Gastroesophageal sphincter (tissue), 4 donors: ENCODE measurements at regions not wholly inside any gene's neighbourhood (a gene's known extent, or its start where the extent isn't known, plus 50 kb on each side); places are given as distances from the start of the nearest gene placed in this dataset.

Experiments used
- ATAC-seq: fragments of 150-250 bp; one replicate; pipeline ENCODE4 v1.9.1; 2016; ENCODE audit warnings: mild to moderate bottlenecking, moderate library complexity
- H3K27ac ChIP-seq, 4 donors: fragments of 200-600 bp; sonication (generic) in 3 of 4; 1 replicate in 3 of 4; 2 replicates in 1 of 4; pipeline ENCODE4 v1.5.1; 2016 to 2019
- H3K27me3 ChIP-seq: fragments of 200-600 bp; sonication (generic); one replicate; pipeline ENCODE4 v1.5.1; 2019
- H3K36me3 ChIP-seq, 2 donors: fragments of 200-600 bp; sonication (generic); one replicate each; pipeline ENCODE4 v1.5.1; 2019; ENCODE audit warnings: control low read depth in 1 of 2
- H3K4me1 ChIP-seq, 3 donors: fragments of 200-600 bp; sonication (generic); 1 replicate in 2 of 3; 2 replicates in 1 of 3; pipeline ENCODE4 v1.5.1; 2016 to 2019; ENCODE audit warnings: control low read depth in 2 of 3
- H3K4me3 ChIP-seq, 2 donors: fragments of 200-600 bp; sonication (generic); one replicate each; pipeline ENCODE4 v1.5.1; 2019; ENCODE audit warnings: mild to moderate bottlenecking in 1 of 2, moderate library complexity in 1 of 2
- H3K9me3 ChIP-seq, 3 donors: fragments of 200-600 bp; sonication (generic); one replicate each; pipeline ENCODE4 v1.5.1; 2017 to 2019; ENCODE audit warnings: control low read depth in 2 of 3
- EP300 ChIP-seq: sonication (generic); formaldehyde crosslinking; IDR thresholded peaks from one replicate; pipeline ENCODE4 v1.6.1; 2017; ENCODE audit warnings: antibody characterized with exemption, mild to moderate bottlenecking
- POLR2A ChIP-seq, 2 donors: fragments of 450-650 bp; IDR thresholded peaks; one replicate each; pipeline ENCODE4 v1.6.1; 2017; ENCODE audit warnings: antibody characterized with exemption in 2 of 2, mild to moderate bottlenecking in 2 of 2, moderate library complexity in 1 of 2
- POLR2AphosphoS5 ChIP-seq: sonication (generic); formaldehyde crosslinking; IDR thresholded peaks from one replicate; pipeline ENCODE4 v1.6.1; 2017; ENCODE audit warnings: antibody characterized with exemption
- WGBS, 2 donors: methylation state at CpG; one replicate each; pipeline ENCODE4 v1.1.5; 2018; ENCODE audit warnings: low coverage in 1 of 2; 5-methylcytosine and 5-hydroxymethylcytosine counted together
- TF ChIP-seq, protein P1 (sequence below), 4 experiments: fragments of 200-600 bp in 2 of 4; fragments of 450-650 bp in 2 of 4; sonication (generic) in 1 of 4; IDR thresholded peaks; one replicate each; pipeline ENCODE4 v1.5.1; 2017 to 2019; ENCODE audit warnings: antibody characterized with exemption in 4 of 4, mild to moderate bottlenecking in 2 of 4, moderate library complexity in 2 of 4

DNA sequence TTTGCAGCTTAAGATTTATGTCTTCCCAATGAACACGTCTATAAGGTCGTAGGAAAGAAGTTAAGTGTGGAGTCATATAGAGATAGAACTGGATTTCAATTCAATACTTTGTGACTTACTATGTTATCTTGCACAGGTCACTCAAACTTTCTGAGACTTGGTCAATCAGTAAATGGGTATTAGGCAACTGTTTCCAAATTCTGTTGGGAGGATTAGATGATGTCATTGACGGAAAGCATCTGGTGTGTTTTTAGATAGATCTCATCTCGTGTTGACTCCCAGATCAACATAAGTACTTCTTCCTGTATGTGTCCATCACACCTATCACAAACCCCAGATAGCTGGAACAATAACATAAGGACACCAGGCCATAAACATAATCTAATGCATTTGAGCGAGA, 771.1 kb upstream of the FANCL start:
- H3K4me3 ChIP-seq = no peak overlapping the region
- TF ChIP-seq POLR2A (IDR thresholded peaks at IDR 0.05) = no peak
- no peak for TF ChIP-seq POLR2AphosphoS5
- TF ChIP-seq, protein P1, sequence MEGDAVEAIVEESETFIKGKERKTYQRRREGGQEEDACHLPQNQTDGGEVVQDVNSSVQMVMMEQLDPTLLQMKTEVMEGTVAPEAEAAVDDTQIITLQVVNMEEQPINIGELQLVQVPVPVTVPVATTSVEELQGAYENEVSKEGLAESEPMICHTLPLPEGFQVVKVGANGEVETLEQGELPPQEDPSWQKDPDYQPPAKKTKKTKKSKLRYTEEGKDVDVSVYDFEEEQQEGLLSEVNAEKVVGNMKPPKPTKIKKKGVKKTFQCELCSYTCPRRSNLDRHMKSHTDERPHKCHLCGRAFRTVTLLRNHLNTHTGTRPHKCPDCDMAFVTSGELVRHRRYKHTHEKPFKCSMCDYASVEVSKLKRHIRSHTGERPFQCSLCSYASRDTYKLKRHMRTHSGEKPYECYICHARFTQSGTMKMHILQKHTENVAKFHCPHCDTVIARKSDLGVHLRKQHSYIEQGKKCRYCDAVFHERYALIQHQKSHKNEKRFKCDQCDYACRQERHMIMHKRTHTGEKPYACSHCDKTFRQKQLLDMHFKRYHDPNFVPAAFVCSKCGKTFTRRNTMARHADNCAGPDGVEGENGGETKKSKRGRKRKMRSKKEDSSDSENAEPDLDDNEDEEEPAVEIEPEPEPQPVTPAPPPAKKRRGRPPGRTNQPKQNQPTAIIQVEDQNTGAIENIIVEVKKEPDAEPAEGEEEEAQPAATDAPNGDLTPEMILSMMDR (IDR thresholded peaks at IDR 0.05) = no peak
- no peak for TF ChIP-seq EP300
- no peaks in the 10 kb centered on the region for H3K27me3 ChIP-seq
- 53 to 73% methylated on average over 4 of the region's 5 CpGs for WGBS, 2 donors
- no peak overlapping the region for H3K27ac ChIP-seq
- H3K9me3 ChIP-seq = peaks cover 0 to 10% (median 0%) of the 10 kb centered on the region in 3 donors
- H3K4me1 ChIP-seq = no peaks in the 10 kb centered on the region
- H3K36me3 ChIP-seq = no peaks in the 10 kb centered on the region
- ATAC-seq = no peak

DNA sequence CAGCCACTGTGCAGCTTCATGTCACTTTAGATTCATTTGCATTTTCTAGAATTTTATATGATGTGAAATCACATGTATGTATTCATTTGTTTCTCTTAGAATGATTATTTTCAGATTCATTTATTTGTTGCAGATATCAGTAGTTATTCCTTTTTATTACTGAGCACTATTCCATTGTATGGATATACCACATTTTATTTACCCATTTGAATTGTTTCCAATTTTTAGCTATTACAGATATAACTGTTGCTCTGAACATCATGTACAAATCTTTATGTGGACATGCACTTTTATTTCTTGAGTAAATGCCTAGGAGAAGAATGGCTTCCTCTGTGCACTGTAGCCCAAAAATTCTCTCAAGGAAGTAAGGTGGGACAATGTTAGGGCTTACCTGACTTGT, 767.8 kb upstream of the FANCL start:
- TF ChIP-seq POLR2AphosphoS5 = no peak
- TF ChIP-seq, protein P1 (IDR thresholded peaks at IDR 0.05) = no peak
- TF ChIP-seq POLR2A (IDR thresholded peaks at IDR 0.05) = no peak
- no peak for TF ChIP-seq EP300
- Histone ChIP-seq H3K27ac (no peak overlapping the region), H3K9me3 (peaks cover 0 to 10% (median 0%) of the 10 kb centered on the region in 3 donors), H3K4me1 (no peaks in the 10 kb centered on the region), H3K27me3 (no peaks in the 10 kb centered on the region), H3K36me3 (no peaks in the 10 kb centered on the region), H3K4me3 (no peak overlapping the region)
- no peak for ATAC-seq

DNA sequence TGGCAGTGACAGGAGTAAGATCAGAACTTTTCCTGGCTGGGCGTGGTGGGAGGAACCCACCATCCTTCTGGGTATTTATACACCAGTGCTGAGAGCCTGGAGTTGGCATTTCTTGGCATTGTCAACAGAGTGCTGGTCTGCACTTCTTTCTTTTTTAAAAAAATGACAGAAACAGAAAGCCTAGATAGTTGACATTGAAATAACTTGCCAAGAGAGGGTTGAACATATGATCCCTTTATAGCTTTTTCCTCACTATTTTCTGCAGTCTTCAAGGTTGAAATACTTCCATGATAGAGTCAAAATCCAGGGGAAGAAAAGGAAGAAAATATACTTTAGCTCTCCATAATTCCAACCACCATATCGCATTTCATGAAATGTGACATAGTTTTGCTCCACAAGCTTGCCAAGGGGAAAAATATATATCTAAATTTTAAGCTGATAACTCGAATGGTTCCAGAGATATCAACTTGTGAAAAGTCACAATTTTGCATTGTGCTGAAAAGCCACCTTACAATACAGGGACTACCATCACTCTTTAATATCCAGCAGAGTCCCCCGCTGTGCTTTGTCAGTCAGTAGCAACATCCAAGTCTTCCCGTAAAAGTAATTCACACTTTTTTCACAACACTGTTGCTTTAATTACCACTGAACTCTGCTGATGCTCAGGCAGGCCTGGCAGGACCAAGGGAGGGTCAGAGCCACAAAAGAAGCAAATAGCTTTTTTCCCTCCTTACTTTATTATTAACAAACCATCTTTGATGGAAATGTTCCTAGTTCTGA, 764.9 kb upstream of the FANCL start:
- WGBS, 2 donors = 68 to 83% methylated on average over 4 to 5 of the region's 5 CpGs
- TF ChIP-seq, protein P1 (IDR thresholded peaks at IDR 0.05) = no peak
- no peak for TF ChIP-seq EP300
- TF ChIP-seq POLR2A (IDR thresholded peaks at IDR 0.05) = no peak
- no peak for TF ChIP-seq POLR2AphosphoS5
- Histone ChIP-seq H3K4me1 (no peaks in the 10 kb centered on the region), H3K27ac (no peak overlapping the region), H3K27me3 (no peaks in the 10 kb centered on the region), H3K9me3 (peaks cover 0 to 10% (median 0%) of the 10 kb centered on the region in 3 donors), H3K36me3 (no peaks in the 10 kb centered on the region), H3K4me3 (no peak overlapping the region)
- ATAC-seq = no peak

DNA sequence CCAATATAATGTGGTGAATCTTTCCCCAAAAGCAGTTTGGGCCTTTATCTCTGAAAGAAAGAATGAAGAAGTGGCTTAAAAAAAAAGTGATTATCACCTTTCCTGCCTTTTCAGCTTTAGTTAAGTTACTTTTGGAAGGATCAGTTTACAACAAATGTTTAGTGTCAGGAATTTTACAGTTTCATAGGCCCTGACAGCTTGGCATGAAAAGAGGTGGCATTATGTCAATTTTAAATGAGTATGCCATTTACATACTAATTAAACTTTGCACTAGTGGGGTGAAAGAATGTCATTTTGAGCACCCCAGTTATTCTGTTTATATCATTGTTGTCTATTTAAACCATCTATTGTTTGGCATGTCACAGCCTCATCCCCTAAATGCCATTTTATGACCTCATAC, 763.5 kb upstream of the FANCL start:
- Histone ChIP-seq H3K9me3 (peaks cover 0 to 10% (median 0%) of the 10 kb centered on the region in 3 donors), H3K27ac (no peak overlapping the region), H3K36me3 (no peaks in the 10 kb centered on the region), H3K4me1 (no peaks in the 10 kb centered on the region), H3K27me3 (no peaks in the 10 kb centered on the region), H3K4me3 (no peak overlapping the region)
- ATAC-seq = no peak
- TF ChIP-seq POLR2AphosphoS5 = no peak
- no peak for TF ChIP-seq EP300
- TF ChIP-seq POLR2A (IDR thresholded peaks at IDR 0.05) = no peak
- TF ChIP-seq, protein P1 (IDR thresholded peaks at IDR 0.05) = no peak

DNA sequence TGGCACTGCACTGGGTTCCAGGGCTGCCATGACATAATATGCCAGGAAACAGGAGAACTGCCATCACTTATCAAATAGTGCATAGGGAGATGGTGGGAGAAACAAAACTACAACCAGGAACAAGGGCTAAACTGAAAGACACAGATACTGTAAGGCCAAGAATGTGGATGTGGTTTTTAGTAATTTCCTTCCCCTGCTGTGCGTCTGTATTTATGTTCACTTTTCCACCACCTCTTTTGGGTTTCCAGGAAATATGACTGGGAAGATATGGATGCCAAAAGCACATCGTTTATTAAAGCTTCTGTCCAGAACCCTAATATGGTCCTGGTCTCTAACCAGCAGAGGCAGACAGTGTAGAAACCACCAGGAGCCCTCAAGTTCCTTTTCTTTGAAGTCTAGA, 759.7 kb upstream of the FANCL start:
- no peak overlapping the region for H3K4me3 ChIP-seq
- no peak for ATAC-seq
- 35 to 60% methylated on average over 2 of the region's 2 CpGs for WGBS, 2 donors
- H3K36me3 ChIP-seq = no peaks in the 10 kb centered on the region
- no peak for TF ChIP-seq POLR2A (IDR thresholded peaks at IDR 0.05)
- TF ChIP-seq EP300 = no peak
- no peak for TF ChIP-seq POLR2AphosphoS5
- TF ChIP-seq, protein P1 (IDR thresholded peaks at IDR 0.05) = no peak
- H3K27ac ChIP-seq = no peak overlapping the region
- H3K4me1 ChIP-seq = no peaks in the 10 kb centered on the region
- H3K9me3 ChIP-seq = no peaks in the 10 kb centered on the region
- no peaks in the 10 kb centered on the region for H3K27me3 ChIP-seq
